ENCODE measurements at regions not wholly inside any gene's neighbourhood (a gene's known extent, or its start where the extent isn't known, plus 50 kb on each side); places are given as distances from the start of the nearest gene placed in this dataset.

- ChIA-PET POLR2A (no interaction called here), CTCF (no interaction called here)
- intact Hi-C loops (cut with DNase I, micrococcal nuclease), result no loop called here
- Mint-ChIP-seq H3K9me3 (no peaks in the 10 kb centered on the region), H3K27ac (no peak overlapping the region), H3K36me3 (ENCODE audit: low read depth) (no peaks in the 10 kb centered on the region), H3K4me1 (ENCODE audit: low read depth) (no peaks in the 10 kb centered on the region), H3K27me3 (peaks cover 20% of the 10 kb centered on the region), H3K4me3 (no peak overlapping the region)
- ATAC-seq (ENCODE audit: poor library complexity) (no peak), DNase-seq (no peak)
- H3K27me3 ChIP-seq (ENCODE audit: control insufficient read depth in 1 of 2, insufficient read depth in 2 of 2, low read length in 2 of 2), result no peaks in the 10 kb centered on the region
- H3K27ac ChIP-seq (ENCODE audit: low read depth in 1 of 2, low read length in 2 of 2), result no peak overlapping the region
- H3K36me3 ChIP-seq (ENCODE audit: insufficient read depth, low read length), result no peaks in the 10 kb centered on the region
- no peaks in the 10 kb centered on the region for H3K9me3 ChIP-seq (ENCODE audit: control insufficient read depth in 1 of 2, insufficient read depth in 1 of 2, low read length in 2 of 2)
- TF ChIP-seq CTCF (IDR thresholded peaks at IDR 0.05), result no peak
- H3K4me1 ChIP-seq (ENCODE audit: insufficient read depth, low read length), result no peaks in the 10 kb centered on the region
- H3K4me3 ChIP-seq (ENCODE audit: low read length), result no peak overlapping the region
Measured at GRCh38 chr9:75431375-75431774, 343.1 kb downstream of the OSTF1 start.

DNA sequence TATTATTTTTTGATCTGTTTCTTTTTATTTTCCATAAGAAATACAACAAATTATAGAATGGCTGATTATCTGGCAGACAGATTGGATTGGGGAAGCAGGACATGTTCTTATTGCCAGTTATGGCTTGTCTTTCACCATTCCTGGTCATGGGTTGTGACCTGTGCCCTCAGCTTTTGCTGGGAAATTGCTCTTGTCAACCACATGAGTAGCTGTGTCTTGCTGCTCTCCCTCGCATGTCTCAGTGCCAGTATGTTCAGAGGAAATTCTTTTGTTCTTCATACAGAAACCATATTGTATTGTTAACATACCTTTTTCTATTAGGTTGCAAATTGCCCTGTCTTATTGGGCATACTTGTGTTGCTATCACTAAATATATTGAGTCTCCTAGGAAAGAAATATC lies 344.1 kb downstream of the OSTF1 start:
- Histone ChIP-seq H3K36me3 (ENCODE audit: insufficient read depth, low read length) (no peaks in the 10 kb centered on the region), H3K9me3 (ENCODE audit: control insufficient read depth in 1 of 2, insufficient read depth in 1 of 2, low read length in 2 of 2) (no peaks in the 10 kb centered on the region), H3K27ac (ENCODE audit: low read depth in 1 of 2, low read length in 2 of 2) (no peak overlapping the region), H3K4me1 (ENCODE audit: insufficient read depth, low read length) (no peaks in the 10 kb centered on the region), H3K4me3 (ENCODE audit: low read length) (no peak overlapping the region), H3K27me3 (ENCODE audit: control insufficient read depth in 1 of 2, insufficient read depth in 2 of 2, low read length in 2 of 2) (no peaks in the 10 kb centered on the region)
- no peak for ATAC-seq (ENCODE audit: poor library complexity)
- intact Hi-C loops (cut with DNase I, micrococcal nuclease), result no loop called here
- Mint-ChIP-seq H3K4me1 (ENCODE audit: low read depth) (no peaks in the 10 kb centered on the region), H3K9me3 (no peaks in the 10 kb centered on the region), H3K36me3 (ENCODE audit: low read depth) (no peaks in the 10 kb centered on the region), H3K27ac (no peak overlapping the region), H3K4me3 (no peak overlapping the region), H3K27me3 (peaks cover 20% of the 10 kb centered on the region)
- CTCF ChIA-PET, result no interaction called here
- POLR2A ChIA-PET, result no interaction called here
- DNase-seq, result no peak
- no peak for TF ChIP-seq CTCF (IDR thresholded peaks at IDR 0.05)

GRCh38 chr9:75432888-75433287 lies 344.6 kb downstream of the OSTF1 start:
- no peaks in the 10 kb centered on the region for H3K27me3 ChIP-seq (ENCODE audit: control insufficient read depth in 1 of 2, insufficient read depth in 2 of 2, low read length in 2 of 2)
- TF ChIP-seq CTCF (IDR thresholded peaks at IDR 0.05), result no peak
- no peaks in the 10 kb centered on the region for H3K4me1 ChIP-seq (ENCODE audit: insufficient read depth, low read length)
- intact Hi-C loops (cut with DNase I, micrococcal nuclease), result no loop called here
- ATAC-seq (ENCODE audit: poor library complexity) (no peak), DNase-seq (no peak)
- no peaks in the 10 kb centered on the region for H3K36me3 Mint-ChIP-seq (ENCODE audit: low read depth)
- H3K4me1 Mint-ChIP-seq (ENCODE audit: low read depth), result no peaks in the 10 kb centered on the region
- no peaks in the 10 kb centered on the region for H3K9me3 Mint-ChIP-seq
- POLR2A ChIA-PET, result no interaction called here
- H3K36me3 ChIP-seq (ENCODE audit: insufficient read depth, low read length), result no peaks in the 10 kb centered on the region
- no peak overlapping the region for H3K4me3 Mint-ChIP-seq
- H3K27me3 Mint-ChIP-seq, result peaks cover 22% of the 10 kb centered on the region
- CTCF ChIA-PET, result no interaction called here
- H3K9me3 ChIP-seq (ENCODE audit: control insufficient read depth in 1 of 2, insufficient read depth in 1 of 2, low read length in 2 of 2), result no peaks in the 10 kb centered on the region
- H3K27ac ChIP-seq (ENCODE audit: low read depth in 1 of 2, low read length in 2 of 2), result no peak overlapping the region
- H3K27ac Mint-ChIP-seq, result no peak overlapping the region
- no peak overlapping the region for H3K4me3 ChIP-seq (ENCODE audit: low read length)

Data from CD4-positive, alpha-beta T cell (primary cell).